Ascending aorta (tissue), 2 donors: ENCODE measurements at regions not wholly inside any gene's neighbourhood (a gene's known extent, or its start where the extent isn't known, plus 50 kb on each side); places are given as distances from the start of the nearest gene placed in this dataset.

Experiments
- DNase-seq, 2 donors: peaks; one replicate each; pipeline ENCODE4 v3.0.0-alpha.2; 2019; ENCODE audit warnings: low spot score in 2 of 2
- H3K27ac ChIP-seq, 2 donors: fragments of 200-600 bp; sonication (generic); one replicate each; pipeline ENCODE4 v1.5.1; 2016 to 2017; ENCODE audit warnings: mild to moderate bottlenecking in 1 of 2
- H3K27me3 ChIP-seq: fragments of 200-600 bp; sonication (generic); one replicate; pipeline ENCODE4 v1.5.1; 2017
- H3K36me3 ChIP-seq, 2 donors: fragments of 200-600 bp; sonication (generic); one replicate each; pipeline ENCODE4 v1.5.1; 2016
- H3K4me1 ChIP-seq, 2 donors: fragments of 200-600 bp; sonication (generic); one replicate each; pipeline ENCODE4 v1.5.1; 2016 to 2017; ENCODE audit warnings: mild to moderate bottlenecking in 1 of 2
- H3K4me3 ChIP-seq, 2 donors: fragments of 200-600 bp; sonication (generic); one replicate each; pipeline ENCODE4 v1.5.1; 2016 to 2017; ENCODE audit warnings: mild to moderate bottlenecking in 1 of 2
- H3K9me3 ChIP-seq, 2 donors: fragments of 200-600 bp; sonication (generic); one replicate each; pipeline ENCODE4 v1.5.1; 2016
- CTCF ChIP-seq, 3 experiments: fragments of 200-600 bp in 2 of 3; fragments of 450-650 bp in 1 of 3; sonication (generic) in 2 of 3; IDR thresholded peaks; one replicate each; pipeline ENCODE4 v1.5.1; 2016 to 2019; ENCODE audit warnings: antibody characterized with exemption in 3 of 3, mild to moderate bottlenecking in 1 of 3, moderate library complexity in 1 of 3
- intact Hi-C: fragments of 100-400 bp; cut with DNase I; formaldehyde crosslinking; loops from one replicate; pipeline ENCODE4 v1.15.1; 2023

- no peak for TF ChIP-seq CTCF (IDR thresholded peaks at IDR 0.05)
- intact Hi-C loops, result no loop called here
These were observed 561.2 kb downstream of the HAO1 start for GRCh38 chr20:7378864-7379605.

GRCh38 chr20:7379621-7380220 is 560.5 kb downstream of the HAO1 start:
- Histone ChIP-seq H3K4me3 (no peak overlapping the region), H3K4me1 (no peaks in the 10 kb centered on the region), H3K27me3 (no peaks in the 10 kb centered on the region), H3K27ac (no peak overlapping the region), H3K9me3 (no peaks in the 10 kb centered on the region), H3K36me3 (no peaks in the 10 kb centered on the region)
- intact Hi-C loops, result no loop called here
- no peak for TF ChIP-seq CTCF (IDR thresholded peaks at IDR 0.05)
- no peak for DNase-seq

More at GRCh38 chr20:7378864-7379605, 561.2 kb downstream of the HAO1 start:
- Histone ChIP-seq H3K9me3 (no peaks in the 10 kb centered on the region), H3K4me3 (no peak overlapping the region), H3K27me3 (no peaks in the 10 kb centered on the region), H3K27ac (no peak overlapping the region), H3K4me1 (no peaks in the 10 kb centered on the region), H3K36me3 (no peaks in the 10 kb centered on the region)
- DNase-seq, result no peak

- Histone ChIP-seq H3K4me3 (no peak overlapping the region), H3K36me3 (no peaks in the 10 kb centered on the region), H3K27ac (no peak overlapping the region), H3K27me3 (no peaks in the 10 kb centered on the region), H3K9me3 (no peaks in the 10 kb centered on the region), H3K4me1 (no peaks in the 10 kb centered on the region)
- TF ChIP-seq CTCF (IDR thresholded peaks at IDR 0.05), result no peak
- no peak for DNase-seq
- intact Hi-C loops, result no loop called here
These were observed 557.0 kb downstream of the HAO1 start for GRCh38 chr20:7383216-7383615.

- intact Hi-C loops, result no loop called here
- H3K4me1 ChIP-seq, result no peaks in the 10 kb centered on the region
These were observed 552.5 kb downstream of the HAO1 start for GRCh38 chr20:7387638-7388193.

GRCh38 chr20:7389216-7389615 is 551.0 kb downstream of the HAO1 start:
- Histone ChIP-seq H3K27ac (no peak overlapping the region), H3K36me3 (no peaks in the 10 kb centered on the region), H3K27me3 (no peaks in the 10 kb centered on the region), H3K9me3 (no peaks in the 10 kb centered on the region), H3K4me3 (no peak overlapping the region), H3K4me1 (no peaks in the 10 kb centered on the region)
- TF ChIP-seq CTCF (IDR thresholded peaks at IDR 0.05), result no peak
- intact Hi-C loops, result no loop called here
- DNase-seq, result no peak

More at GRCh38 chr20:7387638-7388193, 552.5 kb downstream of the HAO1 start:
- Histone ChIP-seq H3K4me3 (no peak overlapping the region), H3K27ac (no peak overlapping the region), H3K27me3 (no peaks in the 10 kb centered on the region), H3K9me3 (no peaks in the 10 kb centered on the region), H3K36me3 (no peaks in the 10 kb centered on the region)
- no peak for DNase-seq
- TF ChIP-seq CTCF (IDR thresholded peaks at IDR 0.05), result no peak
